Esophagus muscularis mucosa (tissue), 3 donors: ENCODE measurements at regions not wholly inside any gene's neighbourhood (a gene's known extent, or its start where the extent isn't known, plus 50 kb on each side); places are given as distances from the start of the nearest gene placed in this dataset.

Experiments used
- POLR2A ChIP-seq: fragments of 450-650 bp; IDR thresholded peaks from one replicate; pipeline ENCODE4 v1.6.1; 2017; ENCODE audit warnings: antibody characterized with exemption, moderate library complexity, mild to moderate bottlenecking, low read depth
- POLR2AphosphoS5 ChIP-seq, 2 donors: sonication (generic); formaldehyde crosslinking; IDR thresholded peaks; one replicate each; pipeline ENCODE4 v1.6.1; 2017; ENCODE audit warnings: antibody characterized with exemption in 2 of 2
- TF ChIP-seq, protein P1 (sequence below), 3 experiments: fragments of 200-600 bp in 2 of 3; fragments of 450-650 bp in 1 of 3; sonication (generic) in 2 of 3; IDR thresholded peaks; one replicate each; pipeline ENCODE4 v1.5.1; 2017 to 2019; ENCODE audit warnings: antibody characterized with exemption in 3 of 3, mild to moderate bottlenecking in 2 of 3, moderate library complexity in 1 of 3

DNA sequence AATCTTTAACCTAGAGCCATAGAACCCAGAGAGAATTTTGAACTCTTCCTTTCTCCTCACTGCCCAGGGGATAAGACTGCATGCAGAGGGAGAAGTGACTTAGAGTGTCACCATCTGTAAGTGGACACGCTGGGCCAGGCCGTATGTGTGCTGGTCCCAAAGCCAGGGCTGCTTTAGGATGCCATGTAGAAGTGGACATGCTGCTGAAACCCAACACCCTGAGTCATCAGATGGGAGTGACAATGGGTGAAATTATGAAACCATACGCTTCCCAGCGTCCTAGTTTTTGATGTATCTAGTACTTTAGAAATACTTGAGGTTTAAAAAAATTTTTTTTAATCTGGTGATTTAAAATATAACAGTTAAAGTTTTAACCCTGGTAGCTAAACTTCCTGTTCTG lies 191.1 kb downstream of the FNDC1 start:
- TF ChIP-seq, protein P1, sequence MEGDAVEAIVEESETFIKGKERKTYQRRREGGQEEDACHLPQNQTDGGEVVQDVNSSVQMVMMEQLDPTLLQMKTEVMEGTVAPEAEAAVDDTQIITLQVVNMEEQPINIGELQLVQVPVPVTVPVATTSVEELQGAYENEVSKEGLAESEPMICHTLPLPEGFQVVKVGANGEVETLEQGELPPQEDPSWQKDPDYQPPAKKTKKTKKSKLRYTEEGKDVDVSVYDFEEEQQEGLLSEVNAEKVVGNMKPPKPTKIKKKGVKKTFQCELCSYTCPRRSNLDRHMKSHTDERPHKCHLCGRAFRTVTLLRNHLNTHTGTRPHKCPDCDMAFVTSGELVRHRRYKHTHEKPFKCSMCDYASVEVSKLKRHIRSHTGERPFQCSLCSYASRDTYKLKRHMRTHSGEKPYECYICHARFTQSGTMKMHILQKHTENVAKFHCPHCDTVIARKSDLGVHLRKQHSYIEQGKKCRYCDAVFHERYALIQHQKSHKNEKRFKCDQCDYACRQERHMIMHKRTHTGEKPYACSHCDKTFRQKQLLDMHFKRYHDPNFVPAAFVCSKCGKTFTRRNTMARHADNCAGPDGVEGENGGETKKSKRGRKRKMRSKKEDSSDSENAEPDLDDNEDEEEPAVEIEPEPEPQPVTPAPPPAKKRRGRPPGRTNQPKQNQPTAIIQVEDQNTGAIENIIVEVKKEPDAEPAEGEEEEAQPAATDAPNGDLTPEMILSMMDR (IDR thresholded peaks at IDR 0.05): no peak
- no peak for TF ChIP-seq POLR2AphosphoS5 (IDR thresholded peaks at IDR 0.05)
- no peak for TF ChIP-seq POLR2A
